ENCODE measurements at regions not wholly inside any gene's neighbourhood (a gene's known extent, or its start where the extent isn't known, plus 50 kb on each side); places are given as distances from the start of the nearest gene placed in this dataset.

DNA sequence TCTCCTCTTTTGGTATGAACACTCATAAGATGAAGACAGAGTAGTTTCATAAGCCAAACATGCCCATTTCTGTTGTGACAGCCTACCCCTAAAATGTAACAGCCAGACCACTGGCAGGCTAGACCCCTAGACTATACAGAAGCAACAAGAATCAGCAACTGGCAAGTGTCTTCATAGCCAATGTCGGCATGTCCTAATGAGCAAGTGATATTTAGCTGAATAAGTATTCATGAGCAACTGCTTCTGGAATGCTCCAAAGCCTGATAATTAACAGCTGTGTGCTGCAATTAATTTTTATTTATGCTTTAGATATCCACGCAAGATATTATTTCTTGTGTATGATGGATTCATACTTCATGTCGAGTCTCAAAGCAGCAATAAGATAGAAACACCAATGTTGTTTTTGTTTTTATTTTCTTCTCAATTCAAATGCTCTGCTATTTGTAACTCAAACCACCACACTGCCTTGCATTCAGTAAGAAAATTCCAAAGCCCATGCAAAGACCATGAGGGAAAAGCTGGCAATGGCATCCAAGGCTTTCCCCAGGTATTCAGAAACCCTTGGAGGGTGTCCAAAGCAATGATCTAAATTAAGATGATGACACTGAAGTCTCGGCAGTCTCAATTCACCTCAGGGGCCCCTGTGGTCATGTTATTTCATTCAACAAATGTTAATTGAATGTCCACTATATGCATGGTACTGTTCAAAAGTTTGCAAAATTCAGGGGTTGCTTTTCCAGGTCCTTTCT, 167.7 kb upstream of the NECTIN3 start:
- CTCF ChIA-PET = no interaction called here
- no peak overlapping the region for H3K4me3 Mint-ChIP-seq
- intact Hi-C loops (cut with micrococcal nuclease) = no loop called here
- TF ChIP-seq, protein P1, sequence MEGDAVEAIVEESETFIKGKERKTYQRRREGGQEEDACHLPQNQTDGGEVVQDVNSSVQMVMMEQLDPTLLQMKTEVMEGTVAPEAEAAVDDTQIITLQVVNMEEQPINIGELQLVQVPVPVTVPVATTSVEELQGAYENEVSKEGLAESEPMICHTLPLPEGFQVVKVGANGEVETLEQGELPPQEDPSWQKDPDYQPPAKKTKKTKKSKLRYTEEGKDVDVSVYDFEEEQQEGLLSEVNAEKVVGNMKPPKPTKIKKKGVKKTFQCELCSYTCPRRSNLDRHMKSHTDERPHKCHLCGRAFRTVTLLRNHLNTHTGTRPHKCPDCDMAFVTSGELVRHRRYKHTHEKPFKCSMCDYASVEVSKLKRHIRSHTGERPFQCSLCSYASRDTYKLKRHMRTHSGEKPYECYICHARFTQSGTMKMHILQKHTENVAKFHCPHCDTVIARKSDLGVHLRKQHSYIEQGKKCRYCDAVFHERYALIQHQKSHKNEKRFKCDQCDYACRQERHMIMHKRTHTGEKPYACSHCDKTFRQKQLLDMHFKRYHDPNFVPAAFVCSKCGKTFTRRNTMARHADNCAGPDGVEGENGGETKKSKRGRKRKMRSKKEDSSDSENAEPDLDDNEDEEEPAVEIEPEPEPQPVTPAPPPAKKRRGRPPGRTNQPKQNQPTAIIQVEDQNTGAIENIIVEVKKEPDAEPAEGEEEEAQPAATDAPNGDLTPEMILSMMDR (IDR thresholded peaks at IDR 0.05) = no peak
- POLR2A ChIA-PET = no interaction called here
- no peaks in the 10 kb centered on the region for H3K4me1 Mint-ChIP-seq
- H3K27ac Mint-ChIP-seq = no peak overlapping the region
- no peaks in the 10 kb centered on the region for H3K27me3 Mint-ChIP-seq
- no peak for DNase-seq
- ATAC-seq (ENCODE audit: low read depth) = no peak
- no peaks in the 10 kb centered on the region for H3K9me3 Mint-ChIP-seq
- no peaks in the 10 kb centered on the region for H3K36me3 Mint-ChIP-seq (ENCODE audit: low read depth)

DNA sequence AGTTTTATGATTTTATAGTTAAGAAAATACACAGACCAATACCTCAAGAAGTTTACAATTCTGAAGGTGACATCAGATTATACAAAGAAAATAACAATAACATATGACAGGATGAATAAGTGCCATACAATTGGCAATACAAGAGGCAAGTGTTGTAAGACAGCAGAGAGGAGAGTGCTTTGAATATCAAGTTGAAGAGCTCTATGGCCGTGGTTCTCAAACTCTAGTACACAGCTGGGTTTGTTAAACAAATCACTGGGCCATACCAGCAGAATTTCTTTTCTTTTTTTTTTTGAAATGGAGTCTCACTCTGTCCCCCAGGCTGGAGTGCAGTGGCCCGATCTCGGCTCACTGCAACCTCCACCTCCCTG, 167.1 kb upstream of the NECTIN3 start:
- ChIA-PET CTCF (no interaction called here), POLR2A (no interaction called here)
- intact Hi-C loops (cut with micrococcal nuclease) = no loop called here
- no peak for DNase-seq
- Mint-ChIP-seq H3K27ac (no peak overlapping the region), H3K9me3 (no peaks in the 10 kb centered on the region), H3K4me3 (no peak overlapping the region), H3K27me3 (no peaks in the 10 kb centered on the region), H3K36me3 (ENCODE audit: low read depth) (no peaks in the 10 kb centered on the region), H3K4me1 (no peaks in the 10 kb centered on the region)
- no peak for ATAC-seq (ENCODE audit: low read depth)
- TF ChIP-seq, protein P1 (IDR thresholded peaks at IDR 0.05) = no peak

DNA sequence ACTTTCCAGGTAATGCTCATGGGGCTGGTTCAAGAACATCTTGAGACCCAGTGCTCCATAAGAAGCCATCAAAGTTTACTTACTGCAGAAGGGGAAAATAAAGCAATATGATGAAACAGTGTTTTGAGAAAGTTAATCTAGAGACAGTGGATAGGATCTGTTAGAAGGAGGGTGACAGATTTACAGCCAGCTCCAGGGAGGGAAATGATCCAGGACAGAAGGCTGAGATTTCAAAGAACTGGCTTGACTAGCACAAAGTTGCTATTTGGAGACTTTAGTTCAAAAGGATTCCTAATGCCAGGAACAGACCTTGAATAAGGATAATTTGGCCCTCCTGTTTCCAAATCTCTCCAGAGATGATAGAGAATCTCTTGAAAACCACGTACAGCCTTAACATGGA, 166.5 kb upstream of the NECTIN3 start:
- DNase-seq (no peak), ATAC-seq (ENCODE audit: low read depth) (no peak)
- Mint-ChIP-seq H3K9me3 (no peaks in the 10 kb centered on the region), H3K4me3 (no peak overlapping the region), H3K27me3 (no peaks in the 10 kb centered on the region), H3K4me1 (no peaks in the 10 kb centered on the region), H3K36me3 (ENCODE audit: low read depth) (no peaks in the 10 kb centered on the region), H3K27ac (no peak overlapping the region)
- intact Hi-C loops (cut with micrococcal nuclease) = no loop called here
- ChIA-PET POLR2A (no interaction called here), CTCF (interaction anchor here (0.9 kb wide), 1 partner anchor 18 kb away, joined by 3 read pairs; no protein-coding TSS in a partner anchor)
- TF ChIP-seq, protein P1 (IDR thresholded peaks at IDR 0.05) = no peak

DNA sequence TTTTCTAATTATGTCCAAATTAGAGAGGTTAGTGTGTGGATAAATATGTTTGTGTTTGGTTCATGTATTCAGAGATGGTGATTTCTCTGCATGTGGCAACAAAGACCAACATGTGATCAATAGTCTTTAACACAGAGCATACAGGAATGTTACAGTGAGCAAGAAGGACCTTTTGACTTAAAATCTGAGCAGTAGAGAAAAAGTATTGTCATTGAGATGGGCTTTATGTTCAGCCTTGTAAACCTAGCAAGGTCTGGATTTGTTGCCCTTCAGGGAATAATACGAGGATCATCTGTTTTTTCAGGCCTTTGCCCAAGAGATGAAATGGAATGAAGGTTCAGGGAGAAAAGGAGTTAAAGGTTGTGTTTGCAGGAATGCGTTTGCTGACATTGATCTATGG, 161.8 kb upstream of the NECTIN3 start:
- CTCF ChIA-PET = no interaction called here
- no peaks in the 10 kb centered on the region for H3K4me1 Mint-ChIP-seq
- no peaks in the 10 kb centered on the region for H3K36me3 Mint-ChIP-seq (ENCODE audit: low read depth)
- no peaks in the 10 kb centered on the region for H3K9me3 Mint-ChIP-seq
- POLR2A ChIA-PET = no interaction called here
- DNase-seq = no peak
- ATAC-seq (ENCODE audit: low read depth) = no peak
- H3K4me3 Mint-ChIP-seq = no peak overlapping the region
- H3K27me3 Mint-ChIP-seq = no peaks in the 10 kb centered on the region
- intact Hi-C loops (cut with micrococcal nuclease) = no loop called here
- TF ChIP-seq, protein P1 (IDR thresholded peaks at IDR 0.05) = no peak
- H3K27ac Mint-ChIP-seq = no peak overlapping the region

DNA sequence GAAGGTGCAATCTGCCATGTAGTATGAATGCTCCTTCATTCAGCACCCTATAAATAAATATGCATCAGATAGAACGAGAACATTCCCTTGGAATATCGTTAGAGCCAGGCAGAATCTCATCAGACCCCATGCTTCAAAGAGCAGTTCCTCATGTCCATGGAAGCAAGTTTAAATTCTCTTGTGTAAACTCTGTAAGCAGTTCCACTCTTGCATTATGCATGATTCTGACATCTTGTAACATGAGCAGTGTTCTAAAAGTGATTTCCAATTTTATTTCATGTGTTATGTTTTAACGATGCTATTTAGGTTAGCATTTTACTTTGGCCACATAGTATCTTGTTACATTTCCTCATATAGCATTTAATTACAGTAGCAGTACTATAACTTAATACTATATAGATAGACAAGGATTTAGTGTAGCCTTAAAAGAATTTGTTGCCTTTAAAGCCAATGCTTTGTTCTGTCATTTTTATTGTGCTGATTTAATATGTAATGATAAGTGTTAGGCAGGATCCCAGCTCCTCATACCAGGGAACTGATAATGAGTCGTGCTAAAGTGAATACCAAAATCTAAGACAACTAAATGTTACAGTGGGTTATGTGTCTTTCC, 161.2 kb upstream of the NECTIN3 start:
- intact Hi-C loops (cut with micrococcal nuclease) = no loop called here
- Mint-ChIP-seq H3K4me3 (no peak overlapping the region), H3K27ac (no peak overlapping the region), H3K27me3 (no peaks in the 10 kb centered on the region), H3K36me3 (ENCODE audit: low read depth) (no peaks in the 10 kb centered on the region), H3K4me1 (no peaks in the 10 kb centered on the region), H3K9me3 (no peaks in the 10 kb centered on the region)
- ATAC-seq (ENCODE audit: low read depth) (no peak), DNase-seq (no peak)
- POLR2A ChIA-PET = no interaction called here
- TF ChIP-seq, protein P1 (IDR thresholded peaks at IDR 0.05) = no peak
- CTCF ChIA-PET = no interaction called here

Data from activated B cell treated with CpG ODN at 0.5 μM for 24 hours (primary cell).